ENCODE measurements at regions not wholly inside any gene's neighbourhood (a gene's known extent, or its start where the extent isn't known, plus 50 kb on each side); places are given as distances from the start of the nearest gene placed in this dataset.

DNA sequence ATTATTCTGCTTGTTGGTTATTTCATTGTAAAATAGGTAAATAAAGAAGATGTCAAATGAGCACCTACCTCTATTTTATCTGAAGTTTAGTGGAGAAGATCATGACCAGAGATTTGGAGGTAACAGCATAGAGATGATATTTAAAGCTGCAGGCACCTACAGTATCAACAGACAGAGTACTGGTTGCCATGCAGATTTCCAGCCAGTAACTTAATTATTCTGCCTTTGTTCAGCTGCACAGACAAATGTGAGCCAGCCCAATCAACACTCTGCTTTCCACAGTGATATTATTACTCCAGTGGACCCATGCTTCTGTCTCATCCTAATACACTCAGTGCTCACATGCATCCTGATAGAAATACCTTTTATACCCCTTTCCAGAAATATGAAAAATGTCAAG is 348.5 kb upstream of the RGS6 start:
- TF ChIP-seq, protein P1, sequence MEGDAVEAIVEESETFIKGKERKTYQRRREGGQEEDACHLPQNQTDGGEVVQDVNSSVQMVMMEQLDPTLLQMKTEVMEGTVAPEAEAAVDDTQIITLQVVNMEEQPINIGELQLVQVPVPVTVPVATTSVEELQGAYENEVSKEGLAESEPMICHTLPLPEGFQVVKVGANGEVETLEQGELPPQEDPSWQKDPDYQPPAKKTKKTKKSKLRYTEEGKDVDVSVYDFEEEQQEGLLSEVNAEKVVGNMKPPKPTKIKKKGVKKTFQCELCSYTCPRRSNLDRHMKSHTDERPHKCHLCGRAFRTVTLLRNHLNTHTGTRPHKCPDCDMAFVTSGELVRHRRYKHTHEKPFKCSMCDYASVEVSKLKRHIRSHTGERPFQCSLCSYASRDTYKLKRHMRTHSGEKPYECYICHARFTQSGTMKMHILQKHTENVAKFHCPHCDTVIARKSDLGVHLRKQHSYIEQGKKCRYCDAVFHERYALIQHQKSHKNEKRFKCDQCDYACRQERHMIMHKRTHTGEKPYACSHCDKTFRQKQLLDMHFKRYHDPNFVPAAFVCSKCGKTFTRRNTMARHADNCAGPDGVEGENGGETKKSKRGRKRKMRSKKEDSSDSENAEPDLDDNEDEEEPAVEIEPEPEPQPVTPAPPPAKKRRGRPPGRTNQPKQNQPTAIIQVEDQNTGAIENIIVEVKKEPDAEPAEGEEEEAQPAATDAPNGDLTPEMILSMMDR (IDR thresholded peaks at IDR 0.05) = no peak
- no peak for TF ChIP-seq POLR2A (IDR thresholded peaks at IDR 0.05)
- TF ChIP-seq POLR2AphosphoS5 (IDR thresholded peaks at IDR 0.05) = no peak
- no peak for TF ChIP-seq EP300 (IDR thresholded peaks at IDR 0.05)
